SK-N-SH (cell line): ENCODE measurements at regions not wholly inside any gene's neighbourhood (a gene's known extent, or its start where the extent isn't known, plus 50 kb on each side); places are given as distances from the start of the nearest gene placed in this dataset.

Experiments
- CHD2 ChIP-seq: fragments of 150-350 bp; IDR thresholded peaks from 2 replicates; pipeline ENCODE4 v1.6.1; 2018; ENCODE audit warnings: low read length; ENCODE audit not compliant: partially characterized antibody
- CTCF ChIP-seq: fragments of 200-600 bp; sonication (generic); IDR thresholded peaks from 2 replicates; pipeline ENCODE4 v1.6.1; 2017; ENCODE audit warnings: antibody characterized with exemption, mild to moderate bottlenecking, moderate library complexity
- ELF1 ChIP-seq: IDR thresholded peaks from 2 replicates; pipeline ENCODE4 v1.4.0; 2012
- EP300 ChIP-seq, 2 experiments: IDR thresholded peaks; 2 replicates each; pipeline versions ENCODE4 v1.4.0 to v1.6.1; 2012; ENCODE audit warnings: borderline replicate concordance in 1 of 2, low read depth in 1 of 2, low read length in 1 of 2
- GABPA ChIP-seq: IDR thresholded peaks from 2 replicates; pipeline ENCODE4 v1.4.0; 2012; ENCODE audit warnings: low read depth, mild to moderate bottlenecking
- JUND ChIP-seq: IDR thresholded peaks from 2 replicates; pipeline ENCODE4 v1.4.0; 2012
- POLR2AphosphoS5 ChIP-seq: IDR thresholded peaks from 2 replicates; pipeline ENCODE4 v1.6.1; 2012; ENCODE audit warnings: low read depth, low read length
- REST ChIP-seq: IDR thresholded peaks from 2 replicates; pipeline ENCODE4 v1.6.1; 2012; ENCODE audit warnings: mild to moderate bottlenecking, low read depth, low read length, moderate library complexity
- SMC3 ChIP-seq: IDR thresholded peaks from 2 replicates; pipeline ENCODE4 v1.6.1; 2012; ENCODE audit warnings: low read depth, low read length, improper control_type of control experiment
- TAF1 ChIP-seq: IDR thresholded peaks from 2 replicates; pipeline ENCODE4 v1.6.1; 2012; ENCODE audit warnings: low read depth, mild to moderate bottlenecking, low read length, moderate library complexity, borderline replicate concordance

DNA sequence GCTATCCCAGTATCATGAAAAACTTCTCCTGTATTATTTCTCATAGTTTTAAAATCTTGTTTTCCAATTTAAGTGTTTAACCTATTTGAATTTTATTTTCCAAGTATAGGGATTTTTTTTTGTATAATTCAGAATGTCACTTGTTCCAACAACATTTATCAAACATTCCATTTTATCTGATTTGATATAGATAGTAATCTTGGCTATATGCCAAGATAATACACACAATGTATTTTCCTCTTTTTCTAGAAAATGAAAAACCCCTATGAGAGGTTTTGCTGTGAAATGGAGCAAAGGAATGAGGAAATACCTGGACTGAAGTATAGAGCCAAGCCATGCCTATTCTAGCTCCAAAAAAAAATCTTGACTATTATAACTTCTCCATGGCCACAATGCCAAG, 628.9 kb downstream of the HTR1B start:
- TF ChIP-seq JUND (no peak), TAF1 (no peak), REST (no peak), CHD2 (no peak), CTCF (no peak), ELF1 (no peak), EP300 (IDR thresholded peaks at IDR 0.05; ENCODE audit: borderline replicate concordance in 1 of 2, low read depth in 1 of 2, low read length in 1 of 2) (no peak), GABPA (no peak), POLR2AphosphoS5 (no peak), SMC3 (no peak)
